ENCODE measurements at regions not wholly inside any gene's neighbourhood (a gene's known extent, or its start where the extent isn't known, plus 50 kb on each side); places are given as distances from the start of the nearest gene placed in this dataset.

DNA sequence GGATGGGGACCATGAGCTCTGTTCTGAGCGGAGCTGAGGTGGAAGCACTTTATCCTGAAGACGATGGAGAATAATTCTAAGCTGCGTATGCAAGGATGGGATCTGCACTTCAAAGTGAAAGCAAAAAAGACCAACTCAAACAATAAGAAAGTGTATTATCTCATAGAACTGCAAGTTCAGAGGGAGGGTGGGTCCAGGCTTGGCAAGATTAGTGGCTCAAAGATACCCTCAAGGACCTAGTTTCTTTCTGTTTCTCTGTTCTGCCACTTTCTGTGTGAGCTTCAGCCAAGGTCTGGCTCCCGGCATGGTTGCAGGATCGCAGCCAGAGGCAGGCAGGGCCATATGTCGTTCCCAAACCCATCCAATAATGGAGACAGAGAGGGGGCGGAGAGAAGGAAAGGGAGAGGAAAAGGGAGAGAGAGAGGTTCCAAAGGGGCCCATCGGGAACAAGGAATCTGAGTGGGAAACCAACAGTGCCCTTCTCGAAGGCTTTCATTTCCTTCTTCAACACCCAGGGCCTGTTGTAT is 169.2 kb upstream of the NCK2 start:
- Histone ChIP-seq H3K9ac (ENCODE audit: low read length) (no peak overlapping the region), H3K4me3 (ENCODE audit: control extremely low read depth in 1 of 5, extremely low read depth in 1 of 5, insufficient read depth in 1 of 5, low read depth in 2 of 5, low read length in 4 of 5) (no peak overlapping the region), H4K20me1 (ENCODE audit: control insufficient read depth, insufficient read depth, low read length, poor library complexity, severe bottlenecking) (no peaks in the 10 kb centered on the region), H3K27ac (ENCODE audit: low read length in 2 of 2) (no peak overlapping the region), H3K79me2 (ENCODE audit: control insufficient read depth, insufficient read depth, low read length) (no peaks in the 10 kb centered on the region), H3K4me2 (replicated peaks; ENCODE audit: low read depth, low read length, poor library complexity, severe bottlenecking) (no peak overlapping the region), H2AFZ (ENCODE audit: insufficient read depth, low read depth, low read length, poor library complexity, severe bottlenecking) (no peak overlapping the region), H3K4me1 (ENCODE audit: control insufficient read depth in 2 of 2, insufficient read depth in 2 of 2, low read length in 2 of 2) (peaks cover 0 to 4% of the 10 kb centered on the region in 2 donors), H3K36me3 (replicated peaks in 1 of 2; ENCODE audit: control extremely low read depth in 1 of 2, control insufficient read depth in 1 of 2, extremely low read depth in 1 of 2, insufficient read depth in 2 of 2, low read length in 1 of 2) (no peaks in the 10 kb centered on the region), H3K9me3 (ENCODE audit: control extremely low read depth in 1 of 3, control insufficient read depth in 2 of 3, insufficient read depth in 1 of 3, low read length in 2 of 3) (no peaks in the 10 kb centered on the region), H3K27me3 (replicated peaks in 1 of 4; ENCODE audit: control extremely low read depth in 1 of 4, control insufficient read depth in 3 of 4, insufficient read depth in 4 of 4, low read length in 3 of 4) (peaks cover 0 to 9% (median 0%) of the 10 kb centered on the region in 4 experiments)
- 100% methylated on average over 1 of the region's 9 CpGs for WGBS (ENCODE audit: insufficient coverage)
- no peak overlapping the region for H3K4me3 Mint-ChIP-seq
- ChIA-PET POLR2A (no interaction called here), CTCF (interaction anchor here (0.7 to 2.3 kb wide), 7 partner anchors 9 to 967 kb away, joined by 3 to 15 read pairs (median 4); no protein-coding TSS in a partner anchor)
- no peak for TF ChIP-seq EZH2 (IDR thresholded peaks at IDR 0.05; ENCODE audit: borderline replicate concordance, insufficient read depth, low read depth, low read length, poor library complexity, severe bottlenecking)
- TF ChIP-seq, protein P1, sequence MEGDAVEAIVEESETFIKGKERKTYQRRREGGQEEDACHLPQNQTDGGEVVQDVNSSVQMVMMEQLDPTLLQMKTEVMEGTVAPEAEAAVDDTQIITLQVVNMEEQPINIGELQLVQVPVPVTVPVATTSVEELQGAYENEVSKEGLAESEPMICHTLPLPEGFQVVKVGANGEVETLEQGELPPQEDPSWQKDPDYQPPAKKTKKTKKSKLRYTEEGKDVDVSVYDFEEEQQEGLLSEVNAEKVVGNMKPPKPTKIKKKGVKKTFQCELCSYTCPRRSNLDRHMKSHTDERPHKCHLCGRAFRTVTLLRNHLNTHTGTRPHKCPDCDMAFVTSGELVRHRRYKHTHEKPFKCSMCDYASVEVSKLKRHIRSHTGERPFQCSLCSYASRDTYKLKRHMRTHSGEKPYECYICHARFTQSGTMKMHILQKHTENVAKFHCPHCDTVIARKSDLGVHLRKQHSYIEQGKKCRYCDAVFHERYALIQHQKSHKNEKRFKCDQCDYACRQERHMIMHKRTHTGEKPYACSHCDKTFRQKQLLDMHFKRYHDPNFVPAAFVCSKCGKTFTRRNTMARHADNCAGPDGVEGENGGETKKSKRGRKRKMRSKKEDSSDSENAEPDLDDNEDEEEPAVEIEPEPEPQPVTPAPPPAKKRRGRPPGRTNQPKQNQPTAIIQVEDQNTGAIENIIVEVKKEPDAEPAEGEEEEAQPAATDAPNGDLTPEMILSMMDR (IDR thresholded peaks at IDR 0.05): no peak
- H3K4me1 Mint-ChIP-seq: peaks cover 5% of the 10 kb centered on the region
- H3K27ac Mint-ChIP-seq: no peak overlapping the region
- DNase-seq (no peak), ATAC-seq (ENCODE audit: low read depth) (no peak)
- peaks cover 27% of the 10 kb centered on the region for H3K27me3 Mint-ChIP-seq
- intact Hi-C loops (cut with micrococcal nuclease): loop anchor here (2.0 to 5.0 kb wide), 3 partner anchors 212 to 522 kb away; no protein-coding TSS in a partner anchor
- no peaks in the 10 kb centered on the region for H3K9me3 Mint-ChIP-seq (ENCODE audit: insufficient read depth)

DNA sequence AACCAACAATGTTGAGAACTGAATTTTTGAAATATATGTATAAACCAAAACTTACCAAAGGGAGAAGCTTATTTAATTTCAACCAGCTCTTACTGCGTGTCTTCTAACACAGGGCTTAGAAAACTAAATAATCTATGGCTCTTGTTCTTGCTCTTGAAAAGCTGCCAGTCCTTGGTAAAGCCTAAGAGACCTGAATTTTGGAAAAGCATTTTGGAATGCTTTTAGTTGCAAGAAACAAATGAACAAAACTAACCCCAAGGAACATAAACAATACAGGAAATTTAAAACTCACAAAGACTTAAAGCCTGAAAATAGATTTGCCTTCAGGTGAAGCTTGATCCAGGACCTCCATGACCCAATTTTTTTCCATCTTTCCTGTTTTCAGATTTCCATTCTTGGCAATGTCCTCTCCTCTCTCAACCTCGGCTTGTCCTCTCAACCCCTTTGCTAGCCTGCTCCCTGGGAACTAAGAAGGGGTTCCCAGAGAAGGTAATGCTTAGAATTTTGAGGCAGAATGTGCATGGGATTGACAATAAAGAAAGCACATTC is 169.8 kb upstream of the NCK2 start:
- intact Hi-C loops (cut with micrococcal nuclease): loop anchor here (5.0 kb wide), 2 partner anchors 212 to 522 kb away; no protein-coding TSS in a partner anchor
- ChIA-PET POLR2A (no interaction called here), CTCF (interaction anchor here (0.7 to 1.6 kb wide), 7 partner anchors 9 to 968 kb away, joined by 3 to 5 read pairs (median 3); no protein-coding TSS in a partner anchor)
- TF ChIP-seq EZH2 (IDR thresholded peaks at IDR 0.05; ENCODE audit: borderline replicate concordance, insufficient read depth, low read depth, low read length, poor library complexity, severe bottlenecking): no peak
- TF ChIP-seq, protein P1 (IDR thresholded peaks at IDR 0.05): no peak
- DNase-seq (no peak), ATAC-seq (ENCODE audit: low read depth) (no peak)
- Histone ChIP-seq H3K4me1 (ENCODE audit: control insufficient read depth in 2 of 2, insufficient read depth in 2 of 2, low read length in 2 of 2) (peaks cover 0 to 4% of the 10 kb centered on the region in 2 donors), H3K36me3 (replicated peaks in 1 of 2; ENCODE audit: control extremely low read depth in 1 of 2, control insufficient read depth in 1 of 2, extremely low read depth in 1 of 2, insufficient read depth in 2 of 2, low read length in 1 of 2) (no peaks in the 10 kb centered on the region), H2AFZ (ENCODE audit: insufficient read depth, low read depth, low read length, poor library complexity, severe bottlenecking) (no peak overlapping the region), H3K9me3 (ENCODE audit: control extremely low read depth in 1 of 3, control insufficient read depth in 2 of 3, insufficient read depth in 1 of 3, low read length in 2 of 3) (no peaks in the 10 kb centered on the region), H3K79me2 (ENCODE audit: control insufficient read depth, insufficient read depth, low read length) (no peaks in the 10 kb centered on the region), H4K20me1 (ENCODE audit: control insufficient read depth, insufficient read depth, low read length, poor library complexity, severe bottlenecking) (no peaks in the 10 kb centered on the region), H3K9ac (ENCODE audit: low read length) (no peak overlapping the region), H3K27ac (ENCODE audit: low read length in 2 of 2) (no peak overlapping the region), H3K27me3 (replicated peaks in 1 of 4; ENCODE audit: control extremely low read depth in 1 of 4, control insufficient read depth in 3 of 4, insufficient read depth in 4 of 4, low read length in 3 of 4) (peaks cover 0 to 12% (median 0%) of the 10 kb centered on the region in 4 experiments), H3K4me3 (ENCODE audit: control extremely low read depth in 1 of 5, extremely low read depth in 1 of 5, insufficient read depth in 1 of 5, low read depth in 2 of 5, low read length in 4 of 5) (no peak overlapping the region), H3K4me2 (replicated peaks; ENCODE audit: low read depth, low read length, poor library complexity, severe bottlenecking) (no peak overlapping the region)
- peaks cover 34% of the 10 kb centered on the region for H3K27me3 Mint-ChIP-seq
- WGBS (ENCODE audit: insufficient coverage): no CpG with 5 or more reads among the region's 2 CpGs
- peaks cover 5% of the 10 kb centered on the region for H3K4me1 Mint-ChIP-seq
- H3K27ac Mint-ChIP-seq: no peak overlapping the region
- no peak overlapping the region for H3K4me3 Mint-ChIP-seq
- no peaks in the 10 kb centered on the region for H3K9me3 Mint-ChIP-seq (ENCODE audit: insufficient read depth)
